Gastroesophageal sphincter (tissue), 4 donors: ENCODE measurements at regions not wholly inside any gene's neighbourhood (a gene's known extent, or its start where the extent isn't known, plus 50 kb on each side); places are given as distances from the start of the nearest gene placed in this dataset.

Experiments used
- ATAC-seq: fragments of 150-250 bp; one replicate; pipeline ENCODE4 v1.9.1; 2016; ENCODE audit warnings: mild to moderate bottlenecking, moderate library complexity
- H3K27ac ChIP-seq, 4 donors: fragments of 200-600 bp; sonication (generic) in 3 of 4; 1 replicate in 3 of 4; 2 replicates in 1 of 4; pipeline ENCODE4 v1.5.1; 2016 to 2019
- H3K27me3 ChIP-seq: fragments of 200-600 bp; sonication (generic); one replicate; pipeline ENCODE4 v1.5.1; 2019
- H3K36me3 ChIP-seq, 2 donors: fragments of 200-600 bp; sonication (generic); one replicate each; pipeline ENCODE4 v1.5.1; 2019; ENCODE audit warnings: control low read depth in 1 of 2
- H3K4me1 ChIP-seq, 3 donors: fragments of 200-600 bp; sonication (generic); 1 replicate in 2 of 3; 2 replicates in 1 of 3; pipeline ENCODE4 v1.5.1; 2016 to 2019; ENCODE audit warnings: control low read depth in 2 of 3
- H3K4me3 ChIP-seq, 2 donors: fragments of 200-600 bp; sonication (generic); one replicate each; pipeline ENCODE4 v1.5.1; 2019; ENCODE audit warnings: mild to moderate bottlenecking in 1 of 2, moderate library complexity in 1 of 2
- H3K9me3 ChIP-seq, 3 donors: fragments of 200-600 bp; sonication (generic); one replicate each; pipeline ENCODE4 v1.5.1; 2017 to 2019; ENCODE audit warnings: control low read depth in 2 of 3
- CTCF ChIP-seq, 4 experiments: fragments of 200-600 bp in 2 of 4; fragments of 450-650 bp in 2 of 4; sonication (generic) in 1 of 4; IDR thresholded peaks; one replicate each; pipeline ENCODE4 v1.5.1; 2017 to 2019; ENCODE audit warnings: antibody characterized with exemption in 4 of 4, mild to moderate bottlenecking in 2 of 4, moderate library complexity in 2 of 4
- EP300 ChIP-seq: sonication (generic); formaldehyde crosslinking; IDR thresholded peaks from one replicate; pipeline ENCODE4 v1.6.1; 2017; ENCODE audit warnings: antibody characterized with exemption, mild to moderate bottlenecking
- POLR2A ChIP-seq, 2 donors: fragments of 450-650 bp; IDR thresholded peaks; one replicate each; pipeline ENCODE4 v1.6.1; 2017; ENCODE audit warnings: antibody characterized with exemption in 2 of 2, mild to moderate bottlenecking in 2 of 2, moderate library complexity in 1 of 2
- POLR2AphosphoS5 ChIP-seq: sonication (generic); formaldehyde crosslinking; IDR thresholded peaks from one replicate; pipeline ENCODE4 v1.6.1; 2017; ENCODE audit warnings: antibody characterized with exemption
- WGBS, 2 donors: methylation state at CpG; one replicate each; pipeline ENCODE4 v1.1.5; 2018; ENCODE audit warnings: low coverage in 1 of 2; 5-methylcytosine and 5-hydroxymethylcytosine counted together

GRCh38 chr18:46298511-46298910 lies 194.3 kb downstream of the HAUS1 start:
- 100% methylated on average over 2 of the region's 6 CpGs; no CpG with 5 or more reads in 1 of the 2 donors for WGBS, 2 donors

GRCh38 chr18:46299465-46300008 lies 195.4 kb downstream of the HAUS1 start:
- no peak overlapping the region for H3K27ac ChIP-seq
- H3K27me3 ChIP-seq: no peaks in the 10 kb centered on the region
- TF ChIP-seq CTCF (IDR thresholded peaks at IDR 0.05) (no peak), POLR2A (IDR thresholded peaks at IDR 0.05) (no peak), POLR2AphosphoS5 (no peak), EP300 (no peak)
- 66 to 70% methylated on average over 7 of the region's 7 CpGs for WGBS, 2 donors
- H3K36me3 ChIP-seq: no peaks in the 10 kb centered on the region
- no peaks in the 10 kb centered on the region for H3K9me3 ChIP-seq
- no peak for ATAC-seq
- no peaks in the 10 kb centered on the region for H3K4me1 ChIP-seq
- no peak overlapping the region for H3K4me3 ChIP-seq

More at GRCh38 chr18:46298511-46298910, 194.3 kb downstream of the HAUS1 start:
- Histone ChIP-seq H3K27ac (no peak overlapping the region), H3K4me3 (no peak overlapping the region), H3K27me3 (no peaks in the 10 kb centered on the region), H3K9me3 (no peaks in the 10 kb centered on the region), H3K36me3 (no peaks in the 10 kb centered on the region), H3K4me1 (no peaks in the 10 kb centered on the region)
- ATAC-seq: no peak
- no peak for TF ChIP-seq EP300
- TF ChIP-seq POLR2AphosphoS5: no peak
- no peak for TF ChIP-seq POLR2A (IDR thresholded peaks at IDR 0.05)
- TF ChIP-seq CTCF (IDR thresholded peaks at IDR 0.05): no peak

- no peak overlapping the region for H3K4me3 ChIP-seq
Measured at GRCh38 chr18:46301081-46301480, 196.9 kb downstream of the HAUS1 start.

GRCh38 chr18:46301571-46301970 lies 197.4 kb downstream of the HAUS1 start:
- Histone ChIP-seq H3K36me3 (no peaks in the 10 kb centered on the region), H3K27me3 (no peaks in the 10 kb centered on the region), H3K4me3 (no peak overlapping the region), H3K27ac (no peak overlapping the region), H3K4me1 (no peaks in the 10 kb centered on the region), H3K9me3 (peaks cover 0 to 6% (median 0%) of the 10 kb centered on the region in 3 donors)
- no peak for ATAC-seq
- no peak for TF ChIP-seq EP300
- TF ChIP-seq POLR2AphosphoS5: no peak
- no peak for TF ChIP-seq CTCF (IDR thresholded peaks at IDR 0.05)
- 83% methylated on average over 6 of the region's 9 CpGs; no CpG with 5 or more reads in 1 of the 2 donors for WGBS, 2 donors

More at GRCh38 chr18:46301081-46301480, 196.9 kb downstream of the HAUS1 start:
- no peaks in the 10 kb centered on the region for H3K4me1 ChIP-seq
- H3K27ac ChIP-seq: no peak overlapping the region
- peaks cover 0 to 1% (median 0%) of the 10 kb centered on the region in 3 donors for H3K9me3 ChIP-seq
- no peak for TF ChIP-seq POLR2A (IDR thresholded peaks at IDR 0.05)
- TF ChIP-seq EP300: no peak
- no peak for TF ChIP-seq POLR2AphosphoS5
- TF ChIP-seq CTCF (IDR thresholded peaks at IDR 0.05): no peak
- ATAC-seq: no peak
- WGBS, 2 donors: 64 to 82% methylated on average over 2 to 5 of the region's 6 CpGs
- no peaks in the 10 kb centered on the region for H3K36me3 ChIP-seq
- no peaks in the 10 kb centered on the region for H3K27me3 ChIP-seq
